Caki2 (cell line): ENCODE measurements at regions not wholly inside any gene's neighbourhood (a gene's known extent, or its start where the extent isn't known, plus 50 kb on each side); places are given as distances from the start of the nearest gene placed in this dataset.
A peak's percentile ranks its signal among the peaks of the same experiment; 100 is the strongest.

Experiments
- DNase-seq: peaks from one replicate; pipeline ENCODE4 v3.0.0-alpha.2; 2015; ENCODE audit warnings: low read depth
- in situ Hi-C: cut with HindIII; loops from 2 replicates; pipeline ENCODE4 v1.10.0; 2016; ENCODE audit warnings: low sequenced_read_pairs, low pct_unique_long_range_greater_than_20kb, mixed read lengths

GRCh38 chr21:35265170-35265877 lies 216.2 kb upstream of the RUNX1 start:
- DNase-seq, result peak; percentile 79
- in situ Hi-C loops, result no loop called here

- DNase-seq, result no peak
- in situ Hi-C loops, result no loop called here
Observed at GRCh38 chr21:35259457-35259856, 210.4 kb upstream of the RUNX1 start.

GRCh38 chr21:35258521-35258920 lies 209.4 kb upstream of the RUNX1 start:
- DNase-seq, result no peak
- in situ Hi-C loops, result no loop called here

- in situ Hi-C loops, result no loop called here
- peak; percentile 60 for DNase-seq
Observed at GRCh38 chr21:35257413-35257812, 208.3 kb upstream of the RUNX1 start.

GRCh38 chr21:35256468-35256988 lies 207.4 kb upstream of the RUNX1 start:
- in situ Hi-C loops, result no loop called here
- peak; percentile 90 for DNase-seq

- DNase-seq, result no peak
- in situ Hi-C loops, result no loop called here
Observed at GRCh38 chr21:35254765-35255138, 205.7 kb upstream of the RUNX1 start.

- no peak for DNase-seq
- in situ Hi-C loops, result no loop called here
Observed at GRCh38 chr21:35254006-35254764, 205.1 kb upstream of the RUNX1 start.

- no peak for DNase-seq
- in situ Hi-C loops, result no loop called here
Observed at GRCh38 chr21:35252831-35253230, 203.7 kb upstream of the RUNX1 start.

- in situ Hi-C loops, result no loop called here
- no peak for DNase-seq
Observed at GRCh38 chr21:35249636-35250035, 200.5 kb upstream of the RUNX1 start.

GRCh38 chr21:35245879-35246278 lies 196.8 kb upstream of the RUNX1 start:
- no peak for DNase-seq
- in situ Hi-C loops, result no loop called here

GRCh38 chr21:35244514-35244913 lies 195.4 kb upstream of the RUNX1 start:
- in situ Hi-C loops, result no loop called here

GRCh38 chr21:35243171-35243570 lies 194.1 kb upstream of the RUNX1 start:
- in situ Hi-C loops, result no loop called here
- DNase-seq, result no peak

More at GRCh38 chr21:35244514-35244913, 195.4 kb upstream of the RUNX1 start:
- no peak for DNase-seq

GRCh38 chr21:35239811-35240219 lies 190.7 kb upstream of the RUNX1 start:
- in situ Hi-C loops, result no loop called here

GRCh38 chr21:35238119-35238518 lies 189.0 kb upstream of the RUNX1 start:
- in situ Hi-C loops, result no loop called here
- DNase-seq, result no peak

More at GRCh38 chr21:35239811-35240219, 190.7 kb upstream of the RUNX1 start:
- DNase-seq, result peak; percentile 41

GRCh38 chr21:35237287-35237686 lies 188.2 kb upstream of the RUNX1 start:
- DNase-seq, result no peak
- in situ Hi-C loops, result no loop called here

- in situ Hi-C loops, result no loop called here
- no peak for DNase-seq
Observed at GRCh38 chr21:35236090-35236489, 187.0 kb upstream of the RUNX1 start.

GRCh38 chr21:35234725-35235124 lies 185.6 kb upstream of the RUNX1 start:
- DNase-seq, result no peak
- in situ Hi-C loops, result no loop called here

GRCh38 chr21:35233756-35234155 lies 184.7 kb upstream of the RUNX1 start:
- in situ Hi-C loops, result no loop called here
- no peak for DNase-seq

- in situ Hi-C loops, result no loop called here
- DNase-seq, result peak; percentile 90
Observed at GRCh38 chr21:35232545-35233176, 183.6 kb upstream of the RUNX1 start.
